Hematopoietic multipotent progenitor cell (in vitro differentiated cells): ENCODE measurements at regions not wholly inside any gene's neighbourhood (a gene's known extent, or its start where the extent isn't known, plus 50 kb on each side); places are given as distances from the start of the nearest gene placed in this dataset.
"Not testable (repeated sequence)": the region's sequence is repeated elsewhere in the genome, so short reads cannot be mapped to it uniquely, and the experiment has no call there.

Experiments
- DNase-seq, 3 donors: peaks; one replicate each; pipeline ENCODE4 v3.0.0-alpha.2; 2011 to 2015; ENCODE audit warnings: low read depth in 2 of 3, low spot score in 2 of 3

DNA sequence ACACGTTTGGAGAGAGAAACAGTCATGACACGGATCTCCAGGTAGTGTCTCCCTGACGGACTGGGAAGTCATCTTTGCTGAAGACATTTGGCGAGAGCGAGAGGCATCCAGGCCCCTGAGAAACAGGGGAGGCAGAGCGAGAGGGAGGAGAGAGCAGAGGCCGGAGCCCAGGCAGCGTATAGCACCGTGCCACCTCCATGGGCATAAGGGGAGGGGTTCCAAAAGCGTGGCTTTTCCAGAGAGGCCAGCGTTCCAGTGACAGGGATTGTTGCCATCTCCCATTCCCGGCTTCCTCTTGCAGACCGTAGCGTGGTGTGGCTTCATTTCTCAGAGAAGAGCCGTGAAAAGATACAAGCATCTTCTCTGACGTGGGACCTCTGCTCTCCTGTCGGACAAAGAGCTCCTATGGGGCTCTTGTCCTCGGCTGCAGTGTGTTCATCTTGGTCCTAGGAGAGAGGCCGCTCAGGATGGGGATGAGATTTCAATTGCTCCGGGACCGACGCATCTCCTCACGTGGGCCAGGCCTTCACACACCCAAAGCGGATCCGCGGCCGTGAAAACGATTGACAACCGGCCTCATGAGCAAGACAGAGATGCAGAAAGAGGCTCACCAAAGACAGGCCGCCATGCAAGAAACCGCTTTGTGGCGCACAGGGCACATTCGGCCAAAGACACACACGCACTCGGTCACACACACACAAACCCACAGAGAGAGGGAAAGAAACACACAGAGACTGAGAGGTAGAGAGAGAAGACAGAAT, 170.5 kb upstream of the ZNF337 start:
- DNase-seq: not testable (repeated sequence)

GRCh38 chr20:25865715-25866656, 169.3 kb upstream of the ZNF337 start:
- DNase-seq: peak in 2 of 3 donors; percentile 67 to 79

DNA sequence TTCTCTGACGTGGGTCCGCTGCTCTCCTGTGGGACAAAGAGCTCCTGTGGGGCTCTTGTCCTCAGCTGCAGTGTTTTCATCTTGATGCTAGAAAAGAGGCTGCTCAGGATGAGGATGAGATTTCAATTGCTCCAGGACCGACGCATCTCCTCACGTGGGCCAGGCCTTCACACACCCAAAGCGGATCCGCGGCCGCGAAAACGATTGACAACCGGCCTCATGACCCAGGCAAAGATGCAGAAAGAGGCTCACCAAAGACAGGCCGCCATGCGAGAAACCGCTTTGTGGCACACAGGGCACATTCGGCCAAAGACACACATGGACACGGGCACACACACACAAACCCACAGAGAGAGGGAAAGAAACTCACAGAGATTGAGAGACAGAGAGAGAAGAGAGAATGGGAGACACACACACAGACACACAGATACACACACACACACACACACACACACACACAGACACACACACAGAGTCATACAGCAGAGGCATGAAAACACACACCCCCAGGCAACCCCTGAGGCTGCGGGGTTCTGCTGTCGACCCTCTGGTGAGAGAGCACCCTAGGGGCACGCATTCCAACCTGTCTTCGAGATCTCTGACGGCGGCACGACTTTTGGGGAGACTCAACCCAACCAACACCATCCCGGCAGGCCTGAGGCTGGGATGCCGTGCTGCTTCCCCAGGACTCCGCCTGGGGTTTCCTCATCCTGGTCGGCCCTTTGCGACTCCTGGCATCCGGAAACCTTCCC, 168.5 kb upstream of the ZNF337 start:
- DNase-seq: not testable (repeated sequence)

DNA sequence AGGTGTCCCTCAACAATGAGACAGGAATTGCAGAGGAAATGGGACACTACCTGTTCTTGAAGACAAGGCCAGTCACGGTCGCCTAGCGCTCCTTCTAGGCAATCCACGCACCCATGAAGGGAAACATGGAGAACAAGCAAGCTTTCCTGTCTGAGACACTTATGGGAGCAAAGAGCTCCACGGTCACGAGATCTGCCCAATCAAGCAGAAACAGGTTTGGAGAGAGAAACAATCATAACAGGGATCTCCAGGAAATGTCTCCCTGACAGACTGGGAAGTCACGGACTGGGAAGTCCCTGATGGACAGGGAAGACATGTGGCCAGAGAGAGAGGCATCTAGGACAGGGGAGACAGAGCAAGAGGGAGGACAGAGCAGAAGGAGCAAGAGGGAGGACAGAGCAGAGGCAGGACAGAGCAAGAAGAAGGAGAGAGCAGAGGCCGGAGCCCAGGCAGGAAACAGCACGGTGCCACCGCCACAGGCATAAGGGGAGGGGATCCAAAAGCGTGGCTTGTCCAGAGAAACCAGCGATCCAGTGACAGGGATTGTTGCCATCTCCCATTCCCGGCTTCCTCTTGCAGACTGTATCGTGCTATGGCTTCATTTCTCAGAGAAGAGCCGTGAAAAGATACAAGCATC, 167.8 kb upstream of the ZNF337 start:
- DNase-seq: no peak

- DNase-seq: no peak
Measured at GRCh38 chr20:25863536-25864325, 167.1 kb upstream of the ZNF337 start.

DNA sequence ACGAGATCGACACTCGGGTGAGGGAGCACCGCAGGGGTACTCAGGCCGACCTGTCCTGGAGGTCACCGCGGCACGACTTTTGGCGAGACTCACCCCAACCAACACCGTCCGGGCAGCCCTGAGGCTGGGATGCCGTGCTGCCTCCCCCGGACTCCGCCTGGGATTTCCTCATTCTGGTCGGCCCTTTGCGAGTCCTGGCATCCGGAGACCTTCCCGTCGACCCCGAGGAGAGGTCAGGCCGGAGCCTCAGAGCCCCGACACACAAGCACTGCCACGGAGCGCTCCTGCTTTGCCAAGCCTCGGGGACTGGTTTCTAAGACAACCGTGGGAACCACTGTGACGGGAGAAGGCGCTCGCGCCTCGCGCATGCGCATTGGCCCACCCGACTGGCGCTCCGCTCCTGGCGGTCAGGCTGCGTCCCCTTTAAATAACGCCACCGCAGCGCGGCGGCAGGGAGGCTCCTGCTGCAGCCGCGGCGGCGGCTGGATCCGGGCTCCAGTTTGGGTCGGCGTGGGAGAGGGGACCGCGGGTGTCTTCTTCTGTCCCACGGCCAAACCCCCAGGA, 166.4 kb upstream of the ZNF337 start:
- peak in 2 of 3 donors; percentile 83 to 84 for DNase-seq

GRCh38 chr20:25860531-25861150, 164.0 kb upstream of the ZNF337 start:
- DNase-seq: no peak

DNA sequence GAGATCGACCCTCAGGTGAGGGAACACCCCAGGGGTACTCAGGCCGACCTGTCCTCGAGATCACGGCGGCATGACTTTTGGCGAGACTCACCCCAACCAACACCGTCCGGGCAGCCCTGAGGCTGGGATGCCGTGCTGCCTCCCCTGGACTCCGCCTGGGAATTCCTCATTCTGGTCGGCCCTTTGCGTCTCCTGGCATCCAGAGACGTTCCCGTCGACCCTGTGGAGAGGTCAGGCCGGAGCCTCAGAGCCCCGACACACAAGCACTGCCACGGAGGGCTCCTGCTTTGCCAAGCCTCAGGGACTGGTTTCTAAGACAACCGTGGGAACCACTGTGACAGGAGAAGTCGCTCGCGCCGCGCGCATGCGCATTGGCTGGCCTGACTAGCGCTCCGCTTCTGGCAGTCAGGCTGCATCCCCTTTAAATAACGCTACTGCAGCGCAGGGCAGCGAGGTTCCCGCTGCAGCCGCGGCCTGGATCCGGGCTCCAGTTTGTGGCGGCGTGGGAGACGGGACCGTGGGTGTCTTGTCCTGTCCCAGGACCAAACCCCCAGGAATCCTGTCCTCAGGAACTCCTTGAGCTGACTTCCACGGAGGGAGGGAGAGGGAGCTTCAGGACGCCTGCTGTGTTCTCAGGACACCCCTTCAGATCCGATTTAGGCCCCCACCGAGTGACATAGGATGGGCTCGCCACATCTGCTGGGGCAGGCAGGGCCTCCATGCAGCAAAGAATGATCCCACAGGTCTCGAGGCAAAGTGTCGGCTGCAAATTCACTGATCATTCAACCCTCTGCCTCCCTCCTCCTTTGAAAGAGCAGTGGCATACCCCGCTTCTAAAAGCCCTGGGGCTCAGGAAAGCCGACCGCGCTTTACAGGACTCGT, 163.2 kb upstream of the ZNF337 start:
- DNase-seq: peak in 2 of 3 donors; percentile 69 to 79

DNA sequence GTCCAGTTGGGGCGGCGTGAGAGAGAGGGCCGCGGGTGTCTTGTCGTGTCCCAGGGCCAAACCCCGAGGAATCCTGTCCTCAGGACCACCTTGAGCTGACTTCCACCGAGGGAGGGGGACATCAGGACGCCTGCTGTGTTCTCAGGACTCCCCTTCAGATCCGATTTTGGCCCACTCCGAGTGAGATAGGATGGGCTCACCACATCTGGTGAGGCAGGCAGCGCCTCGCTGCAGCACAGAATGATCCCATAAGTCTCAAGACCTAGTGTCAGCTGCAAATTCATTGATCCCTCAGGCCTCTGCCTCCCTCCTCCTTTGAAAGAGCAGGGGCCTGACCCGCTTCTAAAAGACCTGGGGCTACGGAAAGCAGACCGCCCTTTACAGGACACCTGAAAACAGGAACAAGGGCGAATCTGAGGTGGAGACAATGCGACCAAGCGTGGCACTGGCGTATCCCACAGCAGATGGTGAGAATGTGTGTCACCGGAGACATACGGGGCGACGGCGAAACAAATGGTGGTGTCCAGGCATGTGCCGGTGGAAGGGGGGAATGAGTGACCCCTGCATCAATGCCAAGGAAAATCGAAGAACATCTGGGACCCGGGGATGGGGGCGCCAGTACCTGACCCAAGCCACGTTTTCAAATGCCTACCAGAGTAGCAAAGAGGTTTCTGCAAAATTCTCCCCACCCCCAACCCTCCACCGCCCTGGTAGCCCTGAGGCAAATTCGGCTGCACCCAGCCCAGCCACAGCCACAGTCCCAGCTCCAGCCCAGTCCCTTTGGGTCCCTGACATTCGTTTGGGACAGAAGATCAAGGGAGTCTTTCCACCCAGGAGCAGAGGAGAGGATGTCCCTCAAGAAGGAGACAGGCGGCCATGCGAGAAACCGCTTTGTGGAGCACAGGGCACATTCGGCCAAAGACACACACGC, 162.1 kb upstream of the ZNF337 start:
- no peak for DNase-seq

DNA sequence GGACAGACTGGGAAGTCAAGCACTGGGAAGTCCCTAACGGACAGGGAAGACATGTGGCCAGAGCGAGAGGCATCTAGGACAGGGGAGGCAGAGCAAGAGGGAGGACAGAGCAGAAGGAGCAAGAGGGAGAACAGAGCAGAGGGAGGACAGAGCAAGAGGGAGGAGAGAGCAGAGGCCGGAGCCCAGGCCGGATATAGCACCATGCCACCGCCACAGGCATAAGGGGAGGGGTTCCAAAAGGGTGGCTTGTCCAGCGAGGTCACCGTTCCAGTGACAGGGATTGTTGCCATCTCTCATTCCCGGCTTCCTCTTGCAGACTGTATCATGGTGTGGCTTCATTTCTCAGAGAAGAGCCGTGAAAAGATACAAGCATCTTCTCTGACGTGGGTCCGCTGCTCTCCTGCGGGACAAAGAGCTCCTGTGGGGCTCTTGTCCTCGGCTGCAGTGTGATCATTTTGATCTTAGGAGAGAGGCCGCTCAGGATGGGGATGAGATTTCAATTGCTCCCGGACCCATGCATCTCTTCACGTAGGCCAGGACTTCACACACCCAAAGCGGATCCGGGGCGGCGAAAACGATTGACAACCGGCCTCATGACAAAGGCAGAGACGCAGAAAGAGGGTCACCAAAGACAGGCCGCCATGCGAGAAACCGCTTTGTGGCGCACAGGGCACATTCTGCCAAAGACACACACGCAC, 160.6 kb upstream of the ZNF337 start:
- not testable (repeated sequence) for DNase-seq

DNA sequence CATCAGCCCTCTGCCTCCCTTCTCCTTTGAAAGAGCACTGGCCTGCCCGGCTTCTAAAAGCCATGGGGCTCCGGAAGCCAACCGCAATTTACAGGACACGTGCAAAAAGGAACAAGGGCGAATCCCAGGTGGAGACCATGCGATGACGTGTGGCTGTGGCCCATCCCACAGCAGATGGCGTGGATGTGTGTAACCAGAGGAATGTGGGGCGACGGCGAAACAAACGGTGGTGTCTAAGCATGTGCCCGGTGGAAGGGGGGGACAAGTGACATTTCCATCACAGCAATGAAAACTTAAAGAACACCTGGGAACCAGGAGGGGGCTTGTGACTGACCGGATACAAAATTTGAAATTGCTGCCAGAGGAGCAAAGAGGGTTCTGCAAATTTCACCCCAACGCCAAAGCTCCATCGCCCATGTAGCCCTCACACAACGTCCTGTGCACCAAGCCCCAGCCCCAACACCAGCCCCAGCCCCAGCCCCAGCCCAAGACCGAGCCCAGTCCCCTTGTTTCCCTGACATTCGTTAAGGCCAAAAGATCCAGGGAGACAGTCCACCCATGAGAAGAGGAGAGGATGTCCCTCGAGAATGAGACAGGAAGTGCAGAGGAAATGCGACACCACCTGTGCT, 159.7 kb upstream of the ZNF337 start:
- DNase-seq: no peak

DNA sequence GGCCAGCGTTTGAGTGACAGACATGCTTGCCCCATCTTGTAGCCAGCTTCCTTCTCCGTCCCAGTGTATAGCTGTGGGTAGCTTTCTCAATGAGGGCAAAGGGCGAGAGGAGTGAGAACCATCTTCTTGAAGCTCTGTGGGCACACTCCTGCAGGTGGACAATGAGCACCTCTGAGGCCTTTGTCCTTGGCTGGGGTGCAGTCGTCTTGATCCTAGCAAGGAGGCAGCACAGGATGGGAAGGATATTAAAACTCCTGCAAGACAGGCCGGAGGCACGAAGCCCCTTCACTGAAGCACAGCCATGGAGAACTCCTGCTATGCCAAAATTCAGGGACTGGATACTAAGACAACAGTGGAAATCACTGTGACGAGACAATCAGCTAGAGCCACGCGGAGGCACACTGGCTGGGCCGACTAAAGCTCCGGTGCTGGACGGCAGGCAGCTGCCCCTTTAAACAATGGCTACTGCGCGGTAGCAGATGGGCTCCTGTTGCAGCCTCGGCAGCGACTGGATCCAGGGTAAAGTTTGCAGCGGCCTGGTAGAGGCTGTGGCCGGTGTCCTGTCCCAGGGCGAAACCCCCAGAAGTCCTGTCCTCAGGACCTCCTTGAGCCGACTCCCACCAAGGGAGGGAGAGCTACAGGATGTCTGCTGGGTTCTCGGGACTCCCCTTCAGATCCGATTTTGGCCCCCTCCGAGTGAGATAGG, 159.0 kb upstream of the ZNF337 start:
- DNase-seq: not testable (repeated sequence)

DNA sequence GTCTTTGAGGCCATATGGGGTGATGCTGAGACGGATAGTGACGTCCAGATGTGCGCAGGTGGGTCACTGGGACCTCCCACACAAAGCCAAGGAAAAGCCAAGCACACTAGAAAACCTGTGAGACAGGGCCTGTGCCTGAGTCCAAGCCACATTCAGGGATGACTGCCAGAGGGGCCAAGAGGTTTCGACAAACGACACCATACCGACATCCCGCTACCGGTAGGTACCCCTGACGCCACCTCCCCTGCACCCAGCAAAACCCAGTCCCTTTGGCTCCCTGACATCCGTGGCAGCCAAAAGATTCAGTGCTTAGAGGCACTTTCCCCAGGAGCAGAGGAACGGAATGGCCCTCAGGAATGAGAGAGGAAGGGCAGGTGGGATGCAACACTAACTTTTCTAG, 158.0 kb upstream of the ZNF337 start:
- not testable (repeated sequence) for DNase-seq

DNA sequence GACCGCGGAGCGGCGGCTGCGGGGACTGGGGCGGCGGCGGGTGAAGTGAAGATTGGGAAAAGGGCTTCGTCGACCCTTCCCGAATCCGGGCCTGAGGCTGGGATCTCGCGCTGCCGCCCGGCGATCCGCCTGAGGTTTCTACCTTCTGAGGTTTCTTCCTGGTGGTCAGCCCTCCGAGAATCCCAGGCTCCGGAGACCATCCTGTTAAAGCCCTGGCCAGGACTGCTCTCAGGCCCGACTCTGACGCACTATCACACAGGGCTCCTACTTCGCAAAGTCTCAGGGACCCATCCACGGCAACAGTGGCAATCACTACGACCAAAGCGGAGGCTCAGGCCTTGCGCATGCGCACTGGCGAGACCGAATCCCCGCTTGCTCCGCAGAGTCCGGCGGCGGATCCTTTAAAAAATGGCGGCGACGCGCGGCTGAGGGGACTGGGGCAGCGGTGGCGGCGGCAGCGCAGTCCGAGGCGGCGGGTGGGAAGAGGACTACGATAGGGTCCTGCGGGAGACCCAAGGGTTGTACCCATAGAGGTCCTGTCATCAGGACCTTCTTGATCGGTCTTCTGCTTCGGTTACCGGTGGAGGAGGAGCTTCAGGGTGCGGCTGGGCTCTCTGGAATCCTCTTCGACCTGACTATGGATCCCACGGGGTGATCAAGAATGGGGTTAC, 157.2 kb upstream of the ZNF337 start:
- peak in 2 of 3 donors; percentile 71 to 79 for DNase-seq
